ENCODE measurements at regions not wholly inside any gene's neighbourhood (a gene's known extent, or its start where the extent isn't known, plus 50 kb on each side); places are given as distances from the start of the nearest gene placed in this dataset.

DNA sequence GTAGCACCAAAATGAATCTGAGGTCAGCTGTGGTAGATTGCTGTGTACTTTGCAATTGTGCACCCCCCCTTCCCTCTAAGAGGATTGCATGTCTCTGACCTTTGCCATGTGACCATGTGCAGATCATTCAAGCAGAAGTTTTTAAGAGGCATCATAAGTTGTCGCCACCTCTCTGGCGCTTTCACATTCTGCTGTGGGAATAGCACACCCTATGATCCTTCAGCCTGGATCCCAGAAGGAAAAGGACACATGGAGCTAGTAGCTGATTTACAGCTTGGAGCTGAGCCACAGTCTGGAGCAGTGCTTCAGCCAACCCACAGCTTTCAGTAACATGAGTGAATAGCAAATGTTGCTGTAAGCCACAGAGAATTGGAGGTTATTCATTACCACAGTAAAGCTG is 158.5 kb downstream of the TSEN15 start:
- FAIRE-seq = no peak
- DNase-seq (ENCODE audit: insufficient read length, low spot score) = no peak
- TF ChIP-seq POU2F2 (IDR thresholded peaks at IDR 0.05; ENCODE audit: low read depth, low read length) (no peak), POLR2AphosphoS5 (IDR thresholded peaks at IDR 0.05; ENCODE audit: low read depth, low read length) (no peak), SPI1 (IDR thresholded peaks at IDR 0.05; ENCODE audit: low read depth, low read length) (no peak), POLR2A (IDR thresholded peaks at IDR 0.05; ENCODE audit: low read depth, low read length) (no peak), PAX5 (IDR thresholded peaks at IDR 0.05; ENCODE audit: insufficient read depth, low read length, severe bottlenecking) (no peak), TAF1 (IDR thresholded peaks at IDR 0.05; ENCODE audit: low read depth, low read length) (no peak)

DNA sequence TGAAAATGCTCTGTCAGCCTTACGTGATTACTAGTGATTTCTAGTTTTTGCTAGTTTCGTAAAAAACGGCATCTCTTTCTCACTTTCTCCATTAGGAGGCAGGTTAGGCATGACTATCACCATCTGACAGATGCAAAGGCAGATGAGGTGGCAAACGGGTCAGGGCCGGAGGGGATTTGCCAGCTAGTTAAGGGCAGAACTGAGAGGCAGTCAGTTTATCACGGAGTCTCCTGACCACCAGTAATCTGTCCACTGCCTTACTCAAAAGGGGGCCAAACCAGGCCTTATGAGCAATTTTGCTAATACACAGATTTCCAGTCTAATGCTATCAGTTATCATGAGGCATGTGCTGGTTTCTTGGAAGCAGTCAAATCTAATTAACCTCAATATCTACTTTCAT is 159.3 kb downstream of the TSEN15 start:
- no peak for DNase-seq (ENCODE audit: insufficient read length, low spot score)
- FAIRE-seq = no peak
- TF ChIP-seq POLR2AphosphoS5 (IDR thresholded peaks at IDR 0.05; ENCODE audit: low read depth, low read length) (no peak), POU2F2 (IDR thresholded peaks at IDR 0.05; ENCODE audit: low read depth, low read length) (no peak), SPI1 (IDR thresholded peaks at IDR 0.05; ENCODE audit: low read depth, low read length) (no peak), POLR2A (IDR thresholded peaks at IDR 0.05; ENCODE audit: low read depth, low read length) (no peak), TAF1 (IDR thresholded peaks at IDR 0.05; ENCODE audit: low read depth, low read length) (no peak), PAX5 (IDR thresholded peaks at IDR 0.05; ENCODE audit: insufficient read depth, low read length, severe bottlenecking) (no peak)

DNA sequence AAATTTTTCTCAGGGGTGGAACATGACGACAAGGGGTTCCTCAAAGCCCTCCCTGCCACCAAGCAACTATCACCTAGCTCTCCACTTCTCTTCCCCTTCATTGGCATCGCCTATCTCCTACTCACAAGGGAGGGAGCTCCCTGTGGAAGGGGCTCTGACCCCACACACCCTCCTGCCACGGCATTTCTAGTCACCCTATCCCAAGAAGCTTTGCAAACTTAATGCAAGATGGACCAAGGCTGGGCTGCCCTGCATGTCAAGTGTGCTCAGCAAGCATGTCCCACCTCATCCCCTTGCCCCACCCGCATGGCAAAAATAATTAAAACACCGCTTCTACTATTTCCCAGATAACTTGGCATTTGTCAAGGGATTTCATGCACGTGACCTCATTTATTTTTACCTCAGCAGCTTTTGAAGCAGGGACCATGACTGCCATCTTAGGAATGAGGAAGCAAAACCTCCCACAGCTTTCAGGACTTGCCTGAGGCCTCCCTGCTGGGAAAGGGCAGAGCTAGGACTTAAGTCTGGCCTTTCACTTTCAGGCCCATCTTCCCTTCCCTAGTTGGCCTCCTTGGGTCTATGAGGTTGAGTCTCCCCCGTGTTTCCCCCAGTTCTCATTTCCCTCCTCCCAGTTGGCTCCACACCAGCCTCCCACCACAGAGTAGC is 161.3 kb downstream of the TSEN15 start:
- FAIRE-seq = no peak
- DNase-seq (ENCODE audit: insufficient read length, low spot score) = no peak
- TF ChIP-seq PAX5 (IDR thresholded peaks at IDR 0.05; ENCODE audit: insufficient read depth, low read length, severe bottlenecking) (no peak), POLR2A (IDR thresholded peaks at IDR 0.05; ENCODE audit: low read depth, low read length) (no peak), SPI1 (IDR thresholded peaks at IDR 0.05; ENCODE audit: low read depth, low read length) (no peak), POLR2AphosphoS5 (IDR thresholded peaks at IDR 0.05; ENCODE audit: low read depth, low read length) (no peak), POU2F2 (IDR thresholded peaks at IDR 0.05; ENCODE audit: low read depth, low read length) (no peak), TAF1 (IDR thresholded peaks at IDR 0.05; ENCODE audit: low read depth, low read length) (no peak)

DNA sequence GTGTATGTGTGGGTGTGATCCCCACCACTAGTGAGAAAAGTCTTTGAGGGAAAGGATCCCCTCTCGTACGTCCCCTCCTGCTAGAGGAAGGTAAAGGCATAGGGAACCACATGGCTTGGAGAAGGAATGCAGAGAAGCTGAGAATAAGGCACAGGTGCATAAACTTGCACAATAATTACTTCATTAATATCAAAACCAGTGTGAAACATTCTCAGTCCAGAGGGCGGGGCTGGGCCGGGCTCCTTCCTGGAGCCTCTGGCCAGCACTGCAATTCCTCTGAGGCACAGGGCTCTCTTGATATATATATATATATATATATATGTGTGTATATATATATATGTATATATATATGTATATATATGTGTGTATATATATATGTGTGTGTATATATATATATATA is 162.6 kb downstream of the TSEN15 start:
- TF ChIP-seq POU2F2 (IDR thresholded peaks at IDR 0.05; ENCODE audit: low read depth, low read length) = no peak
- no peak for TF ChIP-seq TAF1 (IDR thresholded peaks at IDR 0.05; ENCODE audit: low read depth, low read length)
- TF ChIP-seq POLR2A (IDR thresholded peaks at IDR 0.05; ENCODE audit: low read depth, low read length) = no peak
- FAIRE-seq = no peak
- no peak for DNase-seq (ENCODE audit: insufficient read length, low spot score)

DNA sequence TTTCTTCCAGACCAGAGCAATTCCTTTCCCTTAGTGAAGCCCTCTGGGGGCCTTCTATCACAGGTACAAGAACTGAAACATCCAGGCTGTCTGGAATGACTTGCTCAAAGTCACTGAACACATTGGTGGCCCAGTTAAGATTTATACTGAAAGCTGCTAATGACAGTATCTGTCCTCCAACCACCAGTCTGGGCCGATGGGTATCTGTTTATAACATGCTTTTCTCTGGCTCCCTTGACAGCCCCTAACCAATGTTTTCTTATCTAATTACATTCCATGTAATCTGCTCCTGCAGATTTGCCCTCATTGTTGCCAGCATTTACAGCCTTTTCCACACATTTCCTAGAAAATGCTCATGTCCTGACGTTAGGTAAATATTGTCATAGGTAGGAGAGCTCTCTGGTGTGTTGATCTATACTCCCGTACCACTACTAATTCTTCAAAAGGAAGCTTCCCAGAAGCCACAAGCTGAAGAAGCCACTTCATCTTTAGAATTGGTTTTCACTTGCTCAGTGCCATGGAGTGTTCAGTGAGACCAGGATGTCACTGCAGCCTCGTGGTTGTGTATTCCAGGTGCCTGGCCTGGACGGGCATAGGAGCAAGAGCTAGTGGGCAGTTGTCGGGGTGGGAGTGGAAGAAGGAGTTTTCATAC is 163.9 kb downstream of the TSEN15 start:
- no peak for TF ChIP-seq POU2F2 (IDR thresholded peaks at IDR 0.05; ENCODE audit: low read depth, low read length)
- TF ChIP-seq POLR2A (IDR thresholded peaks at IDR 0.05; ENCODE audit: low read depth, low read length) = no peak
- TF ChIP-seq TAF1 (IDR thresholded peaks at IDR 0.05; ENCODE audit: low read depth, low read length) = no peak
- TF ChIP-seq POLR2AphosphoS5 (IDR thresholded peaks at IDR 0.05; ENCODE audit: low read depth, low read length) = no peak
- no peak for TF ChIP-seq PAX5 (IDR thresholded peaks at IDR 0.05; ENCODE audit: insufficient read depth, low read length, severe bottlenecking)
- no peak for TF ChIP-seq SPI1 (IDR thresholded peaks at IDR 0.05; ENCODE audit: low read depth, low read length)
- no peak for FAIRE-seq
- no peak for DNase-seq (ENCODE audit: insufficient read length, low spot score)

DNA sequence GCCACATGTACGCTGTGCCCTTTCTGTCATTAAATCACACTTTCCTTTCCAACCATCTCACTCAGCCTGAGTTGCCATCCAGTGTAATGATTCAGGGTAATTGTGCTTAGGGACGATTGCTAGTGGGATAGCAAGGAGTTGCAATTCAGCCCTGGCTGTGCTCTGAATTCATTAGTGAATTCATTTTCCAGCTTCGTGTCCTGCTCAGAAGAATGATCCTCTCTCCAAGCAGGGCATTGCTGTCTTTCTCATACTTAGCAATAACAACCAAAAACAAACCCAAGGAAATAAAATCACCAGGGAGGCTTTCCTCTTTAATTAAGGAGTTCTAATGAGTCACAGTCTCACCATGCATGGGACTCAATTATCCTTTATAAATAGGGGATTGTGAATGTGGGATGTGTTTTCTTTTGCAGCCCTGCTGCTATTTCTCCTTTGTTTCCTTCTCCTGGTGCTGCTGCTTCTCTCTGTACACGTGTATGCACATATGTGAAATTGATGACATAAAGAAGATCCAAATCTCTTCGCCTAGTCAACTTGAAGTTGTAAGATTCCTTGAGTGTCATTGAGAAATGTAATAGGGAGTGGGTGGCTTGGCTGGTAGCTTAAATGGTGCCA is 167.0 kb downstream of the TSEN15 start:
- TF ChIP-seq TAF1 (IDR thresholded peaks at IDR 0.05; ENCODE audit: low read depth, low read length) = no peak
- no peak for TF ChIP-seq SPI1 (IDR thresholded peaks at IDR 0.05; ENCODE audit: low read depth, low read length)
- no peak for TF ChIP-seq PAX5 (IDR thresholded peaks at IDR 0.05; ENCODE audit: insufficient read depth, low read length, severe bottlenecking)
- TF ChIP-seq POLR2AphosphoS5 (IDR thresholded peaks at IDR 0.05; ENCODE audit: low read depth, low read length) = no peak
- no peak for TF ChIP-seq POLR2A (IDR thresholded peaks at IDR 0.05; ENCODE audit: low read depth, low read length)
- TF ChIP-seq POU2F2 (IDR thresholded peaks at IDR 0.05; ENCODE audit: low read depth, low read length) = no peak
- FAIRE-seq = no peak
- no peak for DNase-seq (ENCODE audit: insufficient read length, low spot score)

DNA sequence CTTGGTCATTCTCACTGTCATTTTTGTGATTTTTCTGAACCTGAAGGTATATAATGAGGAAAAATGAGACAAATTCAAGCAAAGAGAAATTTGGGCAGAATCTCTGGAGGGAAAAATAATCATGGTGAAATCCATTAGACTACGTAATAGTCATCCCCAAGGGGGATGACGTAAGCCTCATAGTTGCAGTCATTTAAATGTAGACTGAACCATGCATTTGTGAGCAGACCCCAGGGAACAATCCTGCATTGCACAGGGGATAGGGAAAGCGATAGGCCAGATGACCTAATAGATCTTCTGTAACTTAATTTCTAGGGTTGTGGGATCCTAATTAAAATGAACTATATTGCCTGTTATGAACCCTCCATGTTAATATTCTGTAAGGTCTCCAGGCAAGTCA is 167.4 kb upstream of the C1orf21 start:
- DNase-seq (ENCODE audit: insufficient read length, low spot score) (no peak), FAIRE-seq (no peak)
- TF ChIP-seq SPI1 (IDR thresholded peaks at IDR 0.05; ENCODE audit: low read depth, low read length) (no peak), PAX5 (IDR thresholded peaks at IDR 0.05; ENCODE audit: insufficient read depth, low read length, severe bottlenecking) (no peak), TAF1 (IDR thresholded peaks at IDR 0.05; ENCODE audit: low read depth, low read length) (no peak), POU2F2 (IDR thresholded peaks at IDR 0.05; ENCODE audit: low read depth, low read length) (no peak), POLR2A (IDR thresholded peaks at IDR 0.05; ENCODE audit: low read depth, low read length) (no peak), POLR2AphosphoS5 (IDR thresholded peaks at IDR 0.05; ENCODE audit: low read depth, low read length) (no peak)

DNA sequence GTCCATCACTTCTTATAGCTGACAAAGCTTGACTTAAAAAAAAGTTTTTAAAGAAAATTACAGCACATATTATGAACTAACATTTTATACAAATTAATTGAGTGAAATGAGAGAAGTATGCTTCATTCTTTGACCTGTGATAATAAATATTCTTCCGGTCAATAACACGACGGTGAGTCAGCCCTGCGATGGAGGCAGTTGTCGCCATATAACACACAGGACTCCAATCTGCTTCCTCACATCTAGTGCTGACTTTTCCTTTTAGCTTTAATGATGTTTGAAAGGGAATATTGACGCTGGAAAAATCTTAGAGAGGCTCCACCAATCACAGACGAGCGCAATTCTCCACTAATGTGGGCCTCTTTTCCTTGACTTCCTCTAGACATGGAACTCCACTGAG is 166.9 kb upstream of the C1orf21 start:
- no peak for FAIRE-seq
- DNase-seq (ENCODE audit: insufficient read length, low spot score) = no peak
- no peak for TF ChIP-seq POU2F2 (IDR thresholded peaks at IDR 0.05; ENCODE audit: low read depth, low read length)
- no peak for TF ChIP-seq TAF1 (IDR thresholded peaks at IDR 0.05; ENCODE audit: low read depth, low read length)
- no peak for TF ChIP-seq PAX5 (IDR thresholded peaks at IDR 0.05; ENCODE audit: insufficient read depth, low read length, severe bottlenecking)
- TF ChIP-seq POLR2AphosphoS5 (IDR thresholded peaks at IDR 0.05; ENCODE audit: low read depth, low read length) = no peak
- no peak for TF ChIP-seq POLR2A (IDR thresholded peaks at IDR 0.05; ENCODE audit: low read depth, low read length)
- TF ChIP-seq SPI1 (IDR thresholded peaks at IDR 0.05; ENCODE audit: low read depth, low read length) = no peak

DNA sequence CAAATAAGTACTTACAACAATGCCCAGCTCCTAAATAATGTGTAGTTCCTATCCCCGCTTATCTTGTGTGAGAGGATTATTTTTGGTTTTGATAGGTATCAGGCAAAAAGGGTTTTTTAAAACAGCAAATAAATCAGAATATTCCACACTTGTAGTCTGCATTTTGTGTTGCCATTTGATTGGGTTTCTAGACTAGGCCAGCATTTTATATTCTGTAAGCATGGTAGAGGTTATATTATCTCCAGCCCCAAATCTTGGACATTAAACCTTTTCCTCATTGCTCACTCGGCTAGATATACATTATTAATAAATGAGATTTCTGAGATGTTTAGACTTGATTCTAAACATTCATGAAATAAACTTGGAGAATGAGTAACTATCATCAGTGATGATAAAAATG is 165.7 kb upstream of the C1orf21 start:
- no peak for FAIRE-seq
- DNase-seq (ENCODE audit: insufficient read length, low spot score) = no peak
- TF ChIP-seq SPI1 (IDR thresholded peaks at IDR 0.05; ENCODE audit: low read depth, low read length) (no peak), POU2F2 (IDR thresholded peaks at IDR 0.05; ENCODE audit: low read depth, low read length) (no peak), POLR2AphosphoS5 (IDR thresholded peaks at IDR 0.05; ENCODE audit: low read depth, low read length) (no peak), TAF1 (IDR thresholded peaks at IDR 0.05; ENCODE audit: low read depth, low read length) (no peak), POLR2A (IDR thresholded peaks at IDR 0.05; ENCODE audit: low read depth, low read length) (no peak), PAX5 (IDR thresholded peaks at IDR 0.05; ENCODE audit: insufficient read depth, low read length, severe bottlenecking) (no peak)

Measured in GM12891 (cell line).